OCI-LY7 (cell line): ENCODE measurements at regions not wholly inside any gene's neighbourhood (a gene's known extent, or its start where the extent isn't known, plus 50 kb on each side); places are given as distances from the start of the nearest gene placed in this dataset.

Source experiments
- CTCF ChIP-seq: fragments of 200-600 bp; sonication (generic); conservative IDR thresholded peaks from 2 replicates; pipeline ENCODE4 v1.5.1; 2014; ENCODE audit warnings: mild to moderate bottlenecking, antibody characterized with exemption, low read length, moderate library complexity, mixed read lengths
- EZH2phosphoT487 ChIP-seq: fragments of 200-600 bp; sonication (generic); IDR thresholded peaks from 2 replicates; pipeline ENCODE4 v1.6.1; 2018; ENCODE audit warnings: low read depth, borderline replicate concordance, mild to moderate bottlenecking, mixed run types, antibody characterized with exemption, low read length, moderate library complexity, mixed read lengths

DNA sequence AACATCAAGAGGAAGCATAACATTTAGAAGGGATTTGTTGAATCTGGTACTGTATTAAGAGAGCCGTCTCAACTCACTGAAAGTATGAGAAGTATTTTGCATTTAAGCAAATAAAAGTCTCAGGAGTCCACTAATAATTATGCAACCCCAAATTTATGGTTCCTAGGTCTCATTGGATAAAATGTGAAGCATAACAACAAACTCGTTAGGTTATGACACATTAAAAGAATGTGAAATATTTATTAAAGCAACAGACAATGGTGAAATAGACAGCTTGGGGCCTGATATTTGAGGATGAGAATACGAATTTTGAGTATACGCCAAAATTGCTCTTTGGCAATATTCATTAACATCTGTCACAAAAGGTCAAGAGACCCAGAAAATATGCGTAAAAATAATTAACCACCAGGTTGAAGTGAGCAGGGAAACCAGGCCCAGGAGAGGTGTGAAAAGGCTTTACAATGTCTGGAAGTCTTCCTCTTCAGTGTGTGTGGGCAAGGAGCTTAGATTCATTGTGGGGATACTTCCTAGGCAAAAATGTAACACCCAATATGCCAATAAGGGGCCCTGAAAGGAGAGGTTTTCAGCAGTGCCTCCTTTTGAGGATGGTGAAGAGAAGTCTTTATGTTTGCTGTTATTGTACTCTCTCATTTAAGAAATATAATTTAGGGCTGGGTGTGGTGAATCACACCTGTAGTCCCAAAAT is 89.2 kb downstream of the FDX1 start:
- TF ChIP-seq CTCF = no peak
- TF ChIP-seq EZH2phosphoT487 = no peak
